OCI-M1 (cell line): ENCODE measurements at regions not wholly inside any gene's neighbourhood (a gene's known extent, or its start where the extent isn't known, plus 50 kb on each side); places are given as distances from the start of the nearest gene placed in this dataset.

ENCODE experiments used
- DNase-seq: peaks from one replicate; lab custom pipeline; 2025; lab: John Stamatoyannopoulos, UW

DNA sequence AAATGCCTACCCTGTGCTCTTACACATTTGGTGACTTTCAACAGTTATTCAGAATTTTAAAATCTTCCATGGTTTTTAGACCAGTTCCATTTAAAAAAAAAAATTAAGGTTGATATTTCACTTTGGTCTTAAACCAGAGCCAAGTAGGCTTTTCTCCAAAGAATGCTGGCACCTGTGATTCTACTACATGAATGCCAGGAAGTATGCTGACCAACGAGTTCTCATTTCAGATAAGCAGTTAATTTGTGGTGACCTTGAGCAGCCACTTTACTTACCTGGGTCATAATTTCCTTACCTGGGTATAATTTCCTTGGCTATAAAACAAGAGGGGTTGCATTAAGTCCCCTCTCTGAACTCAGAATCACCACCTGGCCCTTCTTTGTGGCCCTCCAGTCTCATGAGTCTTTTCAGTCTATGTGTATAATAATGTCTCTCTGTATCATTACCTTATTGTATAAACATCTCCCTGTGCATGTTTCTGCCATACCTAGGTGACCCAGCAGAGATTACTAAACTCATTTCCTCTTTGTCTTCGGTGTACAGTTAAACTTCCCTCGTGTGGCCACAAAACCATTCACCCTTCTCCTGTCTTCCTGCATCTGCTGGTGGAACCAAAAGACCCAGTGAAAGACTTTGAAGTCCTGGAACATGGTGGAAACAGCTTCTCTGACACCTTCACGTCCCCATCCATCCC, 139.1 kb upstream of the DPT start:
- no peak for DNase-seq

GRCh38 chr1:168871531-168871930, 142.5 kb upstream of the DPT start:
- no peak for DNase-seq

DNA sequence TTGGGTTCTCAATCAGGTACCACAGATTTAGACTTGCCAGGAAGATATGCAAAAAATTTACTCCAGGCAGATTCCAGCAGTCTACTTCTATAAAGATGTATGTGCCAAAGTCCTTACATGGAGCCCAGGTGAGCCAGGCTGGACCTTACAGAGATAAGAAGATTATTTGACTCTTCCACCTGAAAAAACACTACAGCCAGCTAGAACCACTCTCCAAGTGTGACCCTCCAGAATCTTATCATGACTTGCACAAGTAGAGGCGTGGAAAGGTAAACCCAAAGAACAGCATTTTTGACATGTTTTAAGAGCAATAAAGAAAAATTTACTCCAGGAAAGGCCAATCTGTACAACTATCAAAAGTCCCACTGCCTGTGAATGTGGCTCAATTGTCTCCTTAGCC, 146.8 kb upstream of the DPT start:
- DNase-seq, result no peak

DNA sequence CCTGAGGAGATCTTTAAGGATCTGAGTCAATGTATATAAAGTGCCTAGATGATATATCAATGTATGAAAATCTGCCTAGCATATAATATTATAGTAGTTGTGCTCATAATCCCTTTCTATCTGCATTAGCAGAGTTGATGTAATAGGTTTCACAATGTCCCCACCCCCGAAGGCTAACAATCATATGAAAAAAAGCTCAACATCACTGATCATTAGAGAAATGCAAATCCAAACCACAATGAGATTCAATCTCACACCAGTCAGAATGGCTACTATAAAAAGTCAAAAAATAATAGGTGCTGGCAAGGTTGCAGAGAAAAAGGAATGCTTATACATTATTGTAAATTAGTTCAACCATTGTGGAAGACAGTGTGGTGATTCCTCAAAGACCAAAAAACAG, 147.8 kb upstream of the DPT start:
- no peak for DNase-seq

DNA sequence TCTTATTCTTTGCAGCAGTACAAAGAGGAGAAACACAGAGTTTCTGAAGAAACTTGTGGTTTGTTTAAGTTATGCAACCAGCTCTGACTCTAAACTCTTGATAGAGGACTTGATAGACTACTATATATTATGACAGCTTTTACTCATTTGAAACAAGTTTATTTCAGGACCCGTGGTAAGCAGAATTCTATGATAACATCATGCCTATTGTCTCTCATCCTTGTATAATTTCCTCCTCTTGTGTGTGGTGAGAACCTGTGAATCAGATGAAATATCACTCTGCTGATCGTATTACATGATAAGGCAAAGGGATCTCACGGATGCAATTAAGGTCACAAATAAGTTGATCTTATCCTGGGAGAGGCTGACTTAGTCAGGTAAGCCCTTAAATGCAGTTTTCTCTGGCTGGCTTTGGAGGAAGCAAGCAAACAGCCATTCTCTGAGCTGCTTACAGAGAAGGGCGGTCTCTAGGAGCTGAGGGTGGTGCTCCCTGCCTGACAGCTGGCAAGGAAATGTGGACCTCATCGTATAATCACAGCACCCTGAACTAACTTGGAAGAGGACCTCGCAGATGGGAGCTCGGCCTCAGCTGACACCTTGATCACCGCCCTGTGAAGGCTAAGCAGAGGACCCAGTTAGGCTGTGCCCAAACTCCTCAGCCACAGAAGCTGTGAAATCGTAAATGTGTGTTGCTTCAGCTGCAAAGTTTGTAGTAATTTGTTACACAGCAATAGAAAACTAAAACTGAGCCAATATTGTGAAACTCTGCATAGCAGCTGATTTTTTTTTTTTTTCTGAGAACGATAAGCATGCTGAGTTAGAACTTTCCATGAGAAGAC, 151.1 kb upstream of the DPT start:
- no peak for DNase-seq

DNA sequence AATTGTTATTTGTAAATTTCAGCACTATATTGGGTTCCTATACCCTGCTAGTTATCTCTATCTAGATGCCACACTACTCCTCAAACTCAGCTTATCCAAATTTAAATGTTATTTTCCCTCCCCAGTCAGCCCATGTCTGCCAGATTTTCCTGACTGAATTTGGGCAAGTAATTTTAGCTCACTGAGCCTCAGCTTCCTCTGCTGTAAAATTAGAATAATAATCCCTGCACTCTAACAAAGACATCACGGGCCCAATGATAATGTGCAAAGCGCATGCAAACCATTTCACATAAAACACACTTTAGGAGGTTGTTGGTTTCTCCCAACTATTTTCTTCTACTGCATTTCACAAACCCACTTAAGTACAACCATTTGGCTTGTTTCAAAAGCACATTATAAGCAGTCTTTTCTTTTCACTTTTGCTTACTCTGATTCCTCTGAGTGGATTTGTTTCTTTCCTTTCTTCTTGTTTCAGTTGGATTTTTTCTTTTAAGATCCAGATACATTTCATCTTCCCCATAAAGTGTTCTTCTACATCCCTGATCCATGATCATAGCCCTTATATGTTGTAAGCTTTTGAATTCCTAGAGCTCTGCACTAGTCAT, 152.8 kb upstream of the DPT start:
- DNase-seq, result no peak

- no peak for DNase-seq
Measured at GRCh38 chr1:168887381-168887780, 158.4 kb upstream of the DPT start.

DNA sequence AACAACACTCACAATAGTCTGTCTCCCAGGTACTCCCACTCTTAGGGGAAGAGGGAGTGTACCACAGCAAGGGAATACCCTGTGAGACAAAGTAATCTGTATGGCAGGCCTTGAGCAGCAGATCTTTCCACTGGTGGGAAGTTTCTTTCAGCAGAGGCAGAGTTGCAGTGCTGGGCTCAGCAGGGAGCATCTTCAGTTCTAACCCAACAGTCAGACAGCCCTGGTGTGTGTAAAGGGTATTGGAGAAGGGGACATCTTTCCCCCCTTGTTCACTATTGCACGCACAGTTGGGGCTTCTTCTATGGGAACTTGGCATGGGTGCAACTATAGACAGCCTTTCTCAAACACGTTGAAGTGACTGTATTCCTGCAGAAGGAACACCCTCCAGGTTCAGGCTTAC, 159.4 kb upstream of the DPT start:
- no peak for DNase-seq

DNA sequence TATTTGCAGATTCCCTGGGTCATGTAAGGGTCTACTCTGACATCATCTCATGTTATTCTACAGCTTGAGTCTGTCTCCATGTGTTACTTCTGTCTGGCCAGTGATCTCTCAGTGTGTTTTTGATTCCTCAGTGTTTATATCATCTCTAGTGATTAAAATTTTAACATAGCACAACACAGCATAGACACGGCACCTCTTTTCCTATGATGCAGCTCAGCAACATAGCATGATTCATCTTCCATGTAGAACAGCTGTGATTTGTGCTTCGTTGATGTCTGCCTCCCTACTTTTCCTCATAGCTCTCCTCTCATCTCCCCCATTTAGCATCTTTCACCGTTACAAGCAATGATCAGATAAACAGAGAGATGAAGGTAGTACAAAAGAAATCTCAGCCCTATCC, 163.9 kb upstream of the DPT start:
- no peak for DNase-seq

- no peak for DNase-seq
Measured at GRCh38 chr1:168893359-168893801, 164.4 kb upstream of the DPT start.

GRCh38 chr1:168894397-168894903, 165.4 kb upstream of the DPT start:
- no peak for DNase-seq

- DNase-seq, result no peak
Measured at GRCh38 chr1:168897249-168897648, 168.2 kb upstream of the DPT start.

DNA sequence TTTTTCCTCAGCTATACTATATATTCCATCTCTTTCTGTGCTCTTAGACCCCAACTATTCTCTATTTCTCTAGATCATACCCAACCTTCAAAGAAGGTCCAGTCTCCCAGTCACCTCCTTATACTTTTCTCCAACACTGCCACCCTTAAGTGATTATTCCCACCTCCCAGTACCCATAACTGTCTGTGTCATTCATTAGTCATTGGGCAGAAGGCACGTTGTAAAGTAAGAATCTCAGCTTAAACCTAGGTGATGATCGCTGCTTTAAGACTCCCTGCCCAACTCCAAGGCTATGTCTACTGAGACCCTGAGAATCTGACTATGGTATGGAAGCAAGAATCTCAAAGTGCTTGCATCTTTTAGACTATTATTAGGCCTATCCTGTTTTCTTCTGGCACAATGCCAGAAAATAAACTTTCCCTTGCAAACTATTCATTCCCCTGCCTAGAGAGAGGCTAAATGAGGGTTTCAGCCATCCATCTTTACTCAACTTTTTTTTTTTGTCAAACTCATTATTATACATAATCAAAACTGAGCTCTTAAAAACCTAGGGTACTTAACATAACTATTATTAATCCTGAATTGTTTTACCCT, 174.3 kb upstream of the DPT start:
- DNase-seq, result no peak

- DNase-seq, result no peak
Measured at GRCh38 chr1:168905633-168906032, 176.6 kb upstream of the DPT start.

DNA sequence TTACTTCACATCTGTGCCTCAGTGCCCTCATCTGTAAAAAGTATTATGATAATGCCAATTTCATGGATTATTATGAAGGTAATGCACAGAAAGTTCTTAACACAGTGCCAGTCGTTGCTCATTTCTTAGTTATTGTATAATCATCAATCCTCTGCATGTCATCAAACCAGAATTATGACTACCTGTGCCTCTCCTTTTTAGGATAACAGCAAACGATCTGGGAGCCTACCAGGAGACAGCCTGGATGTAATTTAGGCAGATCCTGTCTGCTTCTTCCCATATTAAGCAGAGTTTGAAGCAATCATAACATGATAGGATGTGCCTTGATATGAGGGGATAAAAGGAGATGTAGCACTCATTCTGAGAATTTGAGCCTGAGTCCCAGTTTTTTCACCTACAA, 177.4 kb upstream of the DPT start:
- no peak for DNase-seq

DNA sequence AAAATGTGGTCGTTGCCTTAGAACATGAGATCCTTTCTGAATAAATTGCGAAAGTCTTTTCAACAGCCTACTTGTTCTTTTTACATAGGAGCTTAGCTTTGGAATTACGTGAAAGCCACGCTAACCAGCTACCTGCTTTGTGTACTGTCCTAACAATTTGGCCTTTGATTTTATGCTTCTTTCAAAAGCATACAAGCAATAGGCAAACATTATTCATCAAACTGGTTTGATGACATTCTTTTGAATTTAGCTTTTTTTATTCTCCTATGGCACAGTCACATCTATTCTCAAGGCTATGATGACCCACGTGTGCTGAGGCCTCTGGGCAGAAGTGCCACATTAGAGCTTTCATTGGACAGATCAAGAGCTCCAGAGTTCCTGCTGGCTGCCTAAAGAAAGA, 178.0 kb upstream of the DPT start:
- DNase-seq, result no peak

DNA sequence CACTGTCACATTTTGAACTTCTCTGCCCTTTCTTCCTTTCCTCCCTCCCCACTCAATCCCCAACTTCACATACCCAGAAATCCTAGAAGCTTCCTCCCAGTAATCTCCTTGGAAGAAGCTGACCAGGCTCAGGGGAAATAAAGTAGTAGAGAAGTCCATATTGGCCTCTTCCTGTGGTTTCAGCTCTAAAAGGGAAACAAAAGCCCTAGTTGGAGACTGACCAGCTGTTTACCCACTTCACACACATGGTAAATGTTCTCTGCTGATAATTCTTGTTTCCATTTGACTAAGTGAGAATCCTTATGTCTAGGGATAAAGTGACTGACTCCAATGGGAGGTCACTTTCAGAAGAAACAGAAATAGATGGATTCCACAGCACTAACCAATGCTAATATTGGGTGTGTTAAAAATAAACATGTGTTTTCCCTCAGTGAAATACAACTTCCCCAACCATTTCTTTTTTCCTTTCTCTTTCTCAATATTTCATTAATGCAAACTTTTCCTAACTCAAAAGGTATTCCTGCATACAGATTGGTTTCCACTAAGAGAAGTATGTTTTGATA, 178.9 kb upstream of the DPT start:
- peak; percentile 12 for DNase-seq

- DNase-seq, result no peak
Measured at GRCh38 chr1:168910403-168910802, 181.4 kb upstream of the DPT start.

- DNase-seq, result no peak
Measured at GRCh38 chr1:168911370-168911769, 182.4 kb upstream of the DPT start.

- DNase-seq, result no peak
Measured at GRCh38 chr1:168913711-168914463, 184.9 kb upstream of the DPT start.

GRCh38 chr1:168917309-168917708, 188.3 kb upstream of the DPT start:
- DNase-seq, result no peak
